Right lobe of liver (tissue), 6 donors: ENCODE measurements at regions not wholly inside any gene's neighbourhood (a gene's known extent, or its start where the extent isn't known, plus 50 kb on each side); places are given as distances from the start of the nearest gene placed in this dataset.

Experiments used
- ATAC-seq, 4 donors: fragments of 200-7000 bp; cut with Tn5 transposase; one replicate each; pipeline ENCODE4 v1.9.1; 2020; ENCODE audit warnings: mild to moderate bottlenecking in 4 of 4, moderate library complexity in 4 of 4
- DNase-seq, 3 donors: peaks; one replicate each; pipeline ENCODE4 v3.0.0-alpha.2; 2020
- H3K27ac ChIP-seq, 3 donors: fragments of 200-600 bp; one replicate each; pipeline ENCODE4 v1.8.0; 2022
- H3K27me3 ChIP-seq, 2 donors: fragments of 200-600 bp; one replicate each; pipeline ENCODE4 v1.8.0; 2022
- H3K36me3 ChIP-seq, 4 donors: fragments of 200-600 bp; sonication (generic) in 1 of 4; one replicate each; pipeline versions ENCODE4 v1.5.1 to v1.8.0; 2017 to 2022; ENCODE audit warnings: control low read depth in 1 of 4
- H3K4me1 ChIP-seq, 4 donors: fragments of 200-600 bp; sonication (generic) in 1 of 4; one replicate each; pipeline versions ENCODE4 v1.5.1 to v1.8.0; 2017 to 2022; ENCODE audit warnings: control low read depth in 1 of 4
- H3K4me3 ChIP-seq, 3 donors: fragments of 200-600 bp; one replicate each; pipeline ENCODE4 v1.8.0; 2022
- H3K9me3 ChIP-seq, 4 donors: fragments of 200-600 bp; sonication (generic) in 1 of 4; one replicate each; pipeline versions ENCODE4 v1.5.1 to v1.8.0; 2017 to 2022; ENCODE audit warnings: control low read depth in 1 of 4
- CTCF ChIP-seq, 4 donors: fragments of 200-600 bp in 3 of 4; fragments of 450-650 bp in 1 of 4; IDR thresholded peaks; one replicate each; pipeline versions ENCODE4 v1.5.1 to v1.8.0; 2016 to 2022; ENCODE audit warnings: antibody characterized with exemption in 4 of 4, mild to moderate bottlenecking in 2 of 4
- POLR2A ChIP-seq: fragments of 450-650 bp; IDR thresholded peaks from one replicate; pipeline ENCODE4 v1.6.1; 2017; ENCODE audit warnings: antibody characterized with exemption, mild to moderate bottlenecking
- WGBS: methylation state at CpG from one replicate; pipeline ENCODE4 v1.1.6; 2018; ENCODE audit warnings: low coverage, low lambda C conversion rate; ENCODE audit not compliant: insufficient coverage; ENCODE audit errors: missing lambda C conversion rate; 5-methylcytosine and 5-hydroxymethylcytosine counted together
- intact Hi-C, 2 donors: fragments of 100-400 bp; cut with DNase I; formaldehyde crosslinking; loops; one replicate each; pipeline versions ENCODE4 v1.11.2 to v1.14.1; 2022
- donor health status: DM: no; HTN: yes; CAD: no.
- donor health status: DM: no; HTN: no; CAD: no.
- donor health status: DM: no; HTN: no; CAD: no.
- donor health status: DM: no; HTN: yes; CAD: no.
- donor health status: DM: no; HTN: yes; CAD: no.

- Histone ChIP-seq H3K9me3 (no peaks in the 10 kb centered on the region), H3K27ac (no peak overlapping the region), H3K4me1 (no peaks in the 10 kb centered on the region), H3K36me3 (no peaks in the 10 kb centered on the region), H3K4me3 (no peak overlapping the region), H3K27me3 (no peaks in the 10 kb centered on the region)
- ATAC-seq (no peak), DNase-seq (no peak)
- intact Hi-C loops, result no loop called here
- WGBS, result 70% methylated on average over 3 of the region's 3 CpGs
- TF ChIP-seq CTCF (IDR thresholded peaks at IDR 0.05) (no peak), POLR2A (no peak)
Observed at GRCh38 chr3:79902151-79902550, 134.4 kb upstream of the ROBO1 start.

GRCh38 chr3:79898907-79899306 is 131.1 kb upstream of the ROBO1 start:
- intact Hi-C loops, result no loop called here
- DNase-seq (no peak), ATAC-seq (no peak)
- WGBS, result 53% methylated on average over 4 of the region's 4 CpGs
- no peak for TF ChIP-seq CTCF (IDR thresholded peaks at IDR 0.05)
- TF ChIP-seq POLR2A, result no peak
- Histone ChIP-seq H3K36me3 (no peaks in the 10 kb centered on the region), H3K27me3 (no peaks in the 10 kb centered on the region), H3K4me3 (no peak overlapping the region), H3K4me1 (no peaks in the 10 kb centered on the region), H3K27ac (no peak overlapping the region), H3K9me3 (no peaks in the 10 kb centered on the region)

GRCh38 chr3:79896086-79896485 is 128.3 kb upstream of the ROBO1 start:
- 14% methylated on average over 1 of the region's 1 CpG for WGBS
- H3K27me3 ChIP-seq, result no peaks in the 10 kb centered on the region
- H3K36me3 ChIP-seq, result no peaks in the 10 kb centered on the region
- no peak overlapping the region for H3K27ac ChIP-seq
- no peaks in the 10 kb centered on the region for H3K4me1 ChIP-seq
- TF ChIP-seq CTCF (IDR thresholded peaks at IDR 0.05) (no peak), POLR2A (no peak)
- DNase-seq, result no peak
- intact Hi-C loops, result no loop called here
- H3K4me3 ChIP-seq, result no peak overlapping the region
- H3K9me3 ChIP-seq, result no peaks in the 10 kb centered on the region
- no peak for ATAC-seq

- DNase-seq (no peak), ATAC-seq (no peak)
- TF ChIP-seq CTCF (IDR thresholded peaks at IDR 0.05), result no peak
- TF ChIP-seq POLR2A, result no peak
- Histone ChIP-seq H3K27ac (no peak overlapping the region), H3K36me3 (no peaks in the 10 kb centered on the region), H3K4me1 (no peaks in the 10 kb centered on the region), H3K4me3 (no peak overlapping the region), H3K9me3 (no peaks in the 10 kb centered on the region), H3K27me3 (no peaks in the 10 kb centered on the region)
- intact Hi-C loops, result no loop called here
- 57% methylated on average over 2 of the region's 2 CpGs for WGBS
Observed at GRCh38 chr3:79887213-79887612, 119.4 kb upstream of the ROBO1 start.

GRCh38 chr3:79886204-79886603 is 118.4 kb upstream of the ROBO1 start:
- no peaks in the 10 kb centered on the region for H3K27me3 ChIP-seq
- WGBS, result 34% methylated on average over 4 of the region's 4 CpGs
- H3K36me3 ChIP-seq, result no peaks in the 10 kb centered on the region
- no peak overlapping the region for H3K4me3 ChIP-seq
- no peak for ATAC-seq
- no peaks in the 10 kb centered on the region for H3K9me3 ChIP-seq
- no peak for DNase-seq
- no peaks in the 10 kb centered on the region for H3K4me1 ChIP-seq
- intact Hi-C loops, result no loop called here
- H3K27ac ChIP-seq, result no peak overlapping the region
- no peak for TF ChIP-seq POLR2A
- TF ChIP-seq CTCF (IDR thresholded peaks at IDR 0.05), result no peak
